Activated naive CD8-positive, alpha-beta T cell treated with anti-CD3 and anti-CD28 coated beads, Interleukin-2, amount 10 ng/mL, durations not matched to agents 7 days and 5 days (primary cell): ENCODE measurements at regions not wholly inside any gene's neighbourhood (a gene's known extent, or its start where the extent isn't known, plus 50 kb on each side); places are given as distances from the start of the nearest gene placed in this dataset.

Experiments used
- ATAC-seq: fragments of 150-1000 bp; cut with Tn5 transposase; one replicate; pipeline ENCODE4 v1.10.0; 2021; ENCODE audit warnings: low read depth, moderate library complexity
- POLR2A ChIA-PET: fragments of 350-600 bp; sonication (Branson Sonifier 250); formaldehyde crosslinking; loops from one replicate; lab custom pipeline; 2021; ENCODE audit warnings: antibody characterized with exemption; lab: Charles Lee
- DNase-seq: peaks from one replicate; pipeline ENCODE4 v3.0.0; 2021
- H3K27ac Mint-ChIP-seq: one replicate; pipeline ENCODE4 v1.8.0; 2022; ENCODE audit warnings: mild to moderate bottlenecking, mixed read lengths
- H3K27me3 Mint-ChIP-seq: one replicate; pipeline ENCODE4 v1.8.0; 2022; ENCODE audit warnings: mild to moderate bottlenecking, moderate library complexity, mixed read lengths
- H3K36me3 Mint-ChIP-seq: one replicate; pipeline ENCODE4 v1.8.0; 2021; ENCODE audit warnings: mild to moderate bottlenecking, mixed read lengths
- H3K4me1 Mint-ChIP-seq: one replicate; pipeline ENCODE4 v1.8.0; 2021; ENCODE audit warnings: mixed read lengths
- H3K4me3 Mint-ChIP-seq: one replicate; pipeline ENCODE4 v1.8.0; 2022; ENCODE audit warnings: mild to moderate bottlenecking, moderate library complexity, mixed read lengths
- H3K9me3 Mint-ChIP-seq: one replicate; pipeline ENCODE4 v1.8.0; 2021; ENCODE audit warnings: mixed read lengths

- Mint-ChIP-seq H3K9me3 (no peaks in the 10 kb centered on the region), H3K27ac (no peak overlapping the region), H3K36me3 (no peaks in the 10 kb centered on the region), H3K4me1 (no peaks in the 10 kb centered on the region), H3K27me3 (peaks cover 3% of the 10 kb centered on the region), H3K4me3 (no peak overlapping the region)
- ATAC-seq, result no peak
- POLR2A ChIA-PET, result no interaction called here
- no peak for DNase-seq
Measured at GRCh38 chr10:104546336-104546735, 94.8 kb upstream of the SORCS3 start.

GRCh38 chr10:104546756-104547155 lies 94.3 kb upstream of the SORCS3 start:
- no peaks in the 10 kb centered on the region for H3K36me3 Mint-ChIP-seq
- no peak for ATAC-seq
- no peak overlapping the region for H3K27ac Mint-ChIP-seq
- peaks cover 3% of the 10 kb centered on the region for H3K27me3 Mint-ChIP-seq
- H3K4me1 Mint-ChIP-seq, result no peaks in the 10 kb centered on the region
- no peak for DNase-seq
- POLR2A ChIA-PET, result no interaction called here
- H3K4me3 Mint-ChIP-seq, result no peak overlapping the region
- H3K9me3 Mint-ChIP-seq, result no peaks in the 10 kb centered on the region

GRCh38 chr10:104548090-104548489 lies 93.0 kb upstream of the SORCS3 start:
- DNase-seq, result no peak

DNA sequence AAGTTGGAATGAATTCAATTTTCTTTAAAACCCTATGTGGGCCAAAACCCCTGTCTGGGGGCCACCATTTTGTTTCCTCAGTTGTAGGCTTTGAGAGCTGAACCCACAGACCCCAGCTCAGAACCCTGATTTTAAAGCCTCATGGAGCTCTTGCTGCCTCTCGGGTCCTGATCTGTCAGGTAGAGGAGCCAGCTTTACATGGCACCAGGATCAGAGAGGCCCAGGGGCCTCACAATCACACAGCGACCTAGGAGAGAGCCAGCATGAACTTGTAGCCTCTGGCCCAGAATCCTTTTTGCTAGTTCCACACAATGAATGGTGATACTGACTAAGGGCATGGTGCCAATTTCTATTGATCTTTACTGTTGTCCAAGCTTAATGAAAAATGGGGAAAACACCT lies 84.3 kb upstream of the SORCS3 start:
- no peak overlapping the region for H3K27ac Mint-ChIP-seq
- POLR2A ChIA-PET, result no interaction called here
- ATAC-seq (no peak), DNase-seq (no peak)
- no peaks in the 10 kb centered on the region for H3K36me3 Mint-ChIP-seq
- H3K9me3 Mint-ChIP-seq, result no peaks in the 10 kb centered on the region
- no peaks in the 10 kb centered on the region for H3K4me1 Mint-ChIP-seq
- H3K4me3 Mint-ChIP-seq, result no peak overlapping the region
- no peaks in the 10 kb centered on the region for H3K27me3 Mint-ChIP-seq

More at GRCh38 chr10:104548090-104548489, 93.0 kb upstream of the SORCS3 start:
- H3K27me3 Mint-ChIP-seq, result peaks cover 3% of the 10 kb centered on the region
- POLR2A ChIA-PET, result no interaction called here
- no peak for ATAC-seq
- H3K9me3 Mint-ChIP-seq, result no peaks in the 10 kb centered on the region
- no peaks in the 10 kb centered on the region for H3K36me3 Mint-ChIP-seq
- H3K4me3 Mint-ChIP-seq, result no peak overlapping the region
- no peak overlapping the region for H3K27ac Mint-ChIP-seq
- no peaks in the 10 kb centered on the region for H3K4me1 Mint-ChIP-seq

DNA sequence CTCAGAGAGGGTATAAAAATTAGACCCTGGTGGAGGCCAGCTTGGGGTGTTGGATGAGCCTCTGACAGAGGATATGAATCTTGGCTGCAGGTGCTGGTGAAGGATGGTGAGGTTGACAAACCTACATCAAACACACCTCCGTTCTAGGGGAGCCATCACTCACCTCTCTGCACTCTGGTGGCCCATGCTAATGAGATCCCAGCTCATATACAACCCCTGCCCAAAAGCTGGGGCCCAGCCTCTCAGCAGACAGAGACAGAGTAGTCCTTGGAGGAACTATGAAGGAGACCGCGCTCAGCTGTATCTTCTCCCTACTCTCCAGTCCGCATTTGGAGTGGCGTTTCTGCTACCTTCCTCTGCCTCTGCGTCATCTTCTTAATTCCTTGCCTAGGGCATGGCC lies 83.1 kb upstream of the SORCS3 start:
- Mint-ChIP-seq H3K4me3 (no peak overlapping the region), H3K4me1 (no peaks in the 10 kb centered on the region), H3K36me3 (no peaks in the 10 kb centered on the region), H3K27ac (no peak overlapping the region), H3K27me3 (peaks cover 2% of the 10 kb centered on the region), H3K9me3 (no peaks in the 10 kb centered on the region)
- ATAC-seq (no peak), DNase-seq (no peak)
- POLR2A ChIA-PET, result no interaction called here

GRCh38 chr10:104559935-104560334 lies 81.2 kb upstream of the SORCS3 start:
- Mint-ChIP-seq H3K9me3 (no peaks in the 10 kb centered on the region), H3K4me1 (no peaks in the 10 kb centered on the region), H3K27ac (no peak overlapping the region), H3K27me3 (peaks cover 9% of the 10 kb centered on the region), H3K36me3 (no peaks in the 10 kb centered on the region), H3K4me3 (no peak overlapping the region)
- DNase-seq (no peak), ATAC-seq (no peak)
- POLR2A ChIA-PET, result no interaction called here

- no peak for ATAC-seq
- POLR2A ChIA-PET, result no interaction called here
- H3K9me3 Mint-ChIP-seq, result no peaks in the 10 kb centered on the region
- no peak for DNase-seq
- no peak overlapping the region for H3K27ac Mint-ChIP-seq
- no peaks in the 10 kb centered on the region for H3K36me3 Mint-ChIP-seq
- H3K4me3 Mint-ChIP-seq, result no peak overlapping the region
- no peaks in the 10 kb centered on the region for H3K4me1 Mint-ChIP-seq
- H3K27me3 Mint-ChIP-seq, result peaks cover 12% of the 10 kb centered on the region
Measured at GRCh38 chr10:104563051-104563450, 78.0 kb upstream of the SORCS3 start.

- Mint-ChIP-seq H3K36me3 (no peaks in the 10 kb centered on the region), H3K4me3 (no peak overlapping the region), H3K9me3 (no peaks in the 10 kb centered on the region), H3K4me1 (no peaks in the 10 kb centered on the region), H3K27me3 (peaks cover 12% of the 10 kb centered on the region), H3K27ac (no peak overlapping the region)
- DNase-seq (no peak), ATAC-seq (no peak)
- POLR2A ChIA-PET, result no interaction called here
Measured at GRCh38 chr10:104563548-104563947, 77.5 kb upstream of the SORCS3 start.

DNA sequence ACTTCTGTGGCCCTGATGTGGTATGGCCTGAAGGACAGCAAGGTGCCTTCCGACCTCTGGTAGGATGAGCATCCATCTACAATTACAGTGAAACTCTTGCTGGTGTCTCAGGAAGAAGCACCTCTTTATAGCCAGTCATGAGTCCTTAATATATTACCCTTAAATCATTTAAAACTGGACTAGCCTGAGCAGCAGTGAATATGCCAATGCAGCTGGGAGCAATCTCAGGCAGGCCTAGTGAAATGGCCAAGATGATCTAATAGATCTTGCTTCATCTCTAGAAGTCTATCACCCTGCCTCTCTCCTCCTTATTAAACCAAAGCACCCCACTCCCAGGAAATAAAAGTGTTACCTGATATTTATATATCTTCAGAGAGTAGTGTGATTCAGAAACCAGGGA lies 66.7 kb upstream of the SORCS3 start:
- no peaks in the 10 kb centered on the region for H3K36me3 Mint-ChIP-seq
- peaks cover 6% of the 10 kb centered on the region for H3K27me3 Mint-ChIP-seq
- ATAC-seq (no peak), DNase-seq (no peak)
- POLR2A ChIA-PET, result no interaction called here
- H3K4me3 Mint-ChIP-seq, result no peak overlapping the region
- H3K9me3 Mint-ChIP-seq, result no peaks in the 10 kb centered on the region
- H3K27ac Mint-ChIP-seq, result no peak overlapping the region
- H3K4me1 Mint-ChIP-seq, result no peaks in the 10 kb centered on the region

GRCh38 chr10:104574838-104575237 lies 66.3 kb upstream of the SORCS3 start:
- no peak overlapping the region for H3K4me3 Mint-ChIP-seq
- no peaks in the 10 kb centered on the region for H3K36me3 Mint-ChIP-seq

GRCh38 chr10:104576611-104577010 lies 64.5 kb upstream of the SORCS3 start:
- Mint-ChIP-seq H3K36me3 (no peaks in the 10 kb centered on the region), H3K9me3 (no peaks in the 10 kb centered on the region), H3K27me3 (peaks cover 7% of the 10 kb centered on the region), H3K4me3 (no peak overlapping the region), H3K4me1 (peaks cover 2% of the 10 kb centered on the region), H3K27ac (no peak overlapping the region)
- ATAC-seq (no peak), DNase-seq (no peak)
- POLR2A ChIA-PET, result no interaction called here

More at GRCh38 chr10:104574838-104575237, 66.3 kb upstream of the SORCS3 start:
- DNase-seq (no peak), ATAC-seq (no peak)
- H3K9me3 Mint-ChIP-seq, result no peaks in the 10 kb centered on the region
- H3K27ac Mint-ChIP-seq, result no peak overlapping the region
- no peaks in the 10 kb centered on the region for H3K4me1 Mint-ChIP-seq
- POLR2A ChIA-PET, result no interaction called here
- peaks cover 6% of the 10 kb centered on the region for H3K27me3 Mint-ChIP-seq

DNA sequence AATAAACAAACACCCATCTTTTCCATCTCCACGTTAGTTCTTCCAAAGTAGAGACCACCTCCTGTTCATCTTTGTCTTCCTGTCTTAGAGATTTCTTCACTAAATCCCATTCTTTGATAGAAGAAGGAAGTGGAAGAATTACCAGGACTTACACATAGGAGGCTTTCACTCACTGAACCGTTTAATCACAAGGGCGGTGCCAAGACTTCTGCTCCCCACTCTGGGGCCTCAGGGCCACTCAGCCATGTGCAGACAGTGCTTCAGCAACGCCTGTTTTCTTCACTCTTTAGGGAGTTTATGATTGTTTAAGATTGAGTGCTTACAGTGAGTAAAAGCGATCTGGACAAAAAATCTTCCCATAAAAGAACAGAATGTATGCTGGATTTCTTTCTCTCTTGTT lies 63.9 kb upstream of the SORCS3 start:
- H3K4me3 Mint-ChIP-seq, result no peak overlapping the region
- H3K36me3 Mint-ChIP-seq, result no peaks in the 10 kb centered on the region
- no peak for DNase-seq
- peaks cover 2% of the 10 kb centered on the region for H3K4me1 Mint-ChIP-seq
- POLR2A ChIA-PET, result no interaction called here
- ATAC-seq, result no peak
- no peak overlapping the region for H3K27ac Mint-ChIP-seq
- no peaks in the 10 kb centered on the region for H3K9me3 Mint-ChIP-seq
- H3K27me3 Mint-ChIP-seq, result peaks cover 7% of the 10 kb centered on the region

DNA sequence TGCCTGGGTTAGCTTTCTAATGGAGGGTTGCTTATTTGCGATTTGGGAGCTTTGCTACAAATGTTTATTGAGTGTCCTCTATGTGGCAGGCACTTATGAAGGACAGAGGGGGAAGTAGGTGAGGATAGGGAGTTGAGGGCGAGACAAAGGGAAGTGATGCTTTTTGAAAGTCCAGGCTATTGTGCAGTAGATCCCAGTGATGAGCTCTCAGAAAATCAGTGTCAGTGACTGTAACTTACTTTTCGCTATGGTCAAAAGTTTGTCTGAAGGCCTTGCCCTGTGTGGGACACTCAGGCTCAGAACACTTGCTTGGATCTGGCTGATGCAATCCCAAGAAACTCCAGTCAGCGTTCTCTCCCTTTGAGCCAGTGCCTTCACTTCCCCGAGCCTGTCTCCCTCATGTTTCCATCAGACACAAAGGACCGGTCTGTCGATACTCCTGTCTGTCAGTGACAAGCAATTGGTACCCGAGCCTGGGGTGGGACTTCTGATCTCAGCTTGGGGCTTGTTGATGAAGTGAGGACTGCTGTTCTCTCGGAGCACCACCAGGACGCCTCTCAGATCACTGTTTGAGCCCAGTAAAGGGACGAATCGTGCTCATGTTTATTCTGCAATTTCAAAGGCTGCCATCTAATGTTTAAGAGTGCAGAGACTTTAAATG lies 63.1 kb upstream of the SORCS3 start:
- POLR2A ChIA-PET, result no interaction called here
- peaks cover 2% of the 10 kb centered on the region for H3K4me1 Mint-ChIP-seq
- peaks cover 7% of the 10 kb centered on the region for H3K27me3 Mint-ChIP-seq
- no peak for DNase-seq
- H3K27ac Mint-ChIP-seq, result no peak overlapping the region
- H3K9me3 Mint-ChIP-seq, result no peaks in the 10 kb centered on the region
- ATAC-seq, result no peak
- no peak overlapping the region for H3K4me3 Mint-ChIP-seq
- H3K36me3 Mint-ChIP-seq, result no peaks in the 10 kb centered on the region

- H3K27me3 Mint-ChIP-seq, result peaks cover 7% of the 10 kb centered on the region
- no peak overlapping the region for H3K4me3 Mint-ChIP-seq
- no peak for ATAC-seq
- DNase-seq, result no peak
- H3K4me1 Mint-ChIP-seq, result peaks cover 2% of the 10 kb centered on the region
- POLR2A ChIA-PET, result no interaction called here
- no peaks in the 10 kb centered on the region for H3K36me3 Mint-ChIP-seq
- H3K27ac Mint-ChIP-seq, result no peak overlapping the region
- no peaks in the 10 kb centered on the region for H3K9me3 Mint-ChIP-seq
Measured at GRCh38 chr10:104578671-104579070, 62.4 kb upstream of the SORCS3 start.

GRCh38 chr10:104579136-104579535 lies 62.0 kb upstream of the SORCS3 start:
- POLR2A ChIA-PET, result no interaction called here
- Mint-ChIP-seq H3K36me3 (no peaks in the 10 kb centered on the region), H3K4me3 (no peak overlapping the region), H3K9me3 (no peaks in the 10 kb centered on the region), H3K27ac (no peak overlapping the region), H3K27me3 (peaks cover 10% of the 10 kb centered on the region), H3K4me1 (peaks cover 2% of the 10 kb centered on the region)
- DNase-seq (no peak), ATAC-seq (no peak)
